Transverse colon (tissue), 4 donors: ENCODE measurements at regions not wholly inside any gene's neighbourhood (a gene's known extent, or its start where the extent isn't known, plus 50 kb on each side); places are given as distances from the start of the nearest gene placed in this dataset.
A peak's percentile ranks its signal among the peaks of the same experiment; 100 is the strongest.

Experiments used
- DNase-seq: peaks from one replicate; pipeline ENCODE4 v3.0.0-alpha.2; 2019
- H3K27ac ChIP-seq, 4 donors: fragments of 200-600 bp; sonication (generic); 2 replicates each; pipeline ENCODE4 v1.5.1; 2016 to 2018; ENCODE audit warnings: inconsistent platforms in 4 of 4
- H3K27me3 ChIP-seq: fragments of 200-600 bp; sonication (generic); 2 replicates; pipeline ENCODE4 v1.5.1; 2017; ENCODE audit warnings: inconsistent platforms
- H3K36me3 ChIP-seq, 4 donors: fragments of 200-600 bp; sonication (generic); 2 replicates each; pipeline ENCODE4 v1.5.1; 2017 to 2019; ENCODE audit warnings: inconsistent platforms in 4 of 4
- H3K4me1 ChIP-seq, 4 donors: fragments of 200-600 bp; sonication (generic); 2 replicates each; pipeline ENCODE4 v1.5.1; 2017 to 2020; ENCODE audit warnings: inconsistent platforms in 4 of 4
- H3K4me3 ChIP-seq, 4 donors: fragments of 200-600 bp; sonication (generic); 1 replicate in 1 of 4; 2 replicates in 3 of 4; pipeline versions ENCODE4 v1.5.1 to v1.6.1; 2017 to 2019; ENCODE audit warnings: inconsistent platforms in 4 of 4
- H3K9me3 ChIP-seq, 2 donors: fragments of 200-600 bp; sonication (generic); 2 replicates each; pipeline ENCODE4 v1.5.1; 2017 to 2019; ENCODE audit warnings: inconsistent platforms in 2 of 2
- EP300 ChIP-seq: sonication (generic); formaldehyde crosslinking; IDR thresholded peaks from one replicate; pipeline ENCODE4 v1.6.1; 2017; ENCODE audit warnings: antibody characterized with exemption, low read depth
- POLR2A ChIP-seq: fragments of 450-650 bp; IDR thresholded peaks from one replicate; pipeline ENCODE4 v1.6.1; 2016; ENCODE audit warnings: antibody characterized with exemption, mild to moderate bottlenecking, moderate library complexity
- POLR2AphosphoS5 ChIP-seq, 3 donors: sonication (generic); formaldehyde crosslinking; IDR thresholded peaks; one replicate each; pipeline ENCODE4 v1.6.1; 2016; ENCODE audit warnings: antibody characterized with exemption in 3 of 3
- WGBS, 2 donors: methylation state at CpG; one replicate each; pipeline ENCODE4 v1.1.5; 2018; ENCODE audit warnings: low coverage in 1 of 2; 5-methylcytosine and 5-hydroxymethylcytosine counted together
- in situ Hi-C, 4 donors: fragments of 200-750 bp; cut with MboI; loops; one replicate each; pipeline versions ENCODE4 v1.15.0 to v1.15.1; 2017; ENCODE audit warnings: low sequenced_read_pairs in 3 of 4, low pct_ligation_motif_present in 1 of 4, low pct_unique_long_range_greater_than_20kb in 1 of 4
- intact Hi-C: fragments of 100-400 bp; cut with DNase I; formaldehyde crosslinking; loops from one replicate; pipeline ENCODE4 v1.15.1; 2023; ENCODE audit warnings: low total_unique reads
- TF ChIP-seq, protein P1 (sequence below), 5 experiments: fragments of 200-600 bp in 3 of 5; fragments of 450-650 bp in 2 of 5; sonication (generic) in 3 of 5; IDR thresholded peaks; 1 replicate in 2 of 5; 2 replicates in 3 of 5; pipeline ENCODE4 v1.5.1; 2016 to 2017; ENCODE audit warnings: antibody characterized with exemption in 5 of 5, inconsistent platforms in 3 of 5, mild to moderate bottlenecking in 2 of 5, moderate library complexity in 1 of 5

DNA sequence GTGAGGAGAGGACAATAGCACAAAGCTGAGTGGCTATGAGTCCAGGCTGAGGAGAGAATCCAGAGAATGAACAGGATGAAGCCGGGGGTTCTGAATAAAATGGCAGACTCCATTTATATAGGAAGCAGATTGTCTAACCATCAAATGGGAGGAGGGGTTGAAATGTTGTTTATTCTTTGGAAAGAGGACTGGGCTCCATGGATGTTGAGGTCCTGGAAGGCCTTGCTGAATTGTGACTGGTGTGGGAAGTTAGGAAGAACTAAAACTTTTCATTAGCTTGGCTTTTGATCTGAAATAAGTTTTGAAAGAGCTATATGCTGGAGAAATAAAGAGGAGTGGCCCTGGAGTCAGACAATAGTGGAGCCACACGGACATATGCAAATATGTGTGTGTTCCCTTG, 647.8 kb downstream of the RNF144B start:
- 61 to 83% methylated on average over 1 to 2 of the region's 2 CpGs for WGBS, 2 donors
- TF ChIP-seq EP300, result no peak
- TF ChIP-seq, protein P1, sequence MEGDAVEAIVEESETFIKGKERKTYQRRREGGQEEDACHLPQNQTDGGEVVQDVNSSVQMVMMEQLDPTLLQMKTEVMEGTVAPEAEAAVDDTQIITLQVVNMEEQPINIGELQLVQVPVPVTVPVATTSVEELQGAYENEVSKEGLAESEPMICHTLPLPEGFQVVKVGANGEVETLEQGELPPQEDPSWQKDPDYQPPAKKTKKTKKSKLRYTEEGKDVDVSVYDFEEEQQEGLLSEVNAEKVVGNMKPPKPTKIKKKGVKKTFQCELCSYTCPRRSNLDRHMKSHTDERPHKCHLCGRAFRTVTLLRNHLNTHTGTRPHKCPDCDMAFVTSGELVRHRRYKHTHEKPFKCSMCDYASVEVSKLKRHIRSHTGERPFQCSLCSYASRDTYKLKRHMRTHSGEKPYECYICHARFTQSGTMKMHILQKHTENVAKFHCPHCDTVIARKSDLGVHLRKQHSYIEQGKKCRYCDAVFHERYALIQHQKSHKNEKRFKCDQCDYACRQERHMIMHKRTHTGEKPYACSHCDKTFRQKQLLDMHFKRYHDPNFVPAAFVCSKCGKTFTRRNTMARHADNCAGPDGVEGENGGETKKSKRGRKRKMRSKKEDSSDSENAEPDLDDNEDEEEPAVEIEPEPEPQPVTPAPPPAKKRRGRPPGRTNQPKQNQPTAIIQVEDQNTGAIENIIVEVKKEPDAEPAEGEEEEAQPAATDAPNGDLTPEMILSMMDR (IDR thresholded peaks at IDR 0.05), result no peak
- TF ChIP-seq POLR2A, result no peak
- TF ChIP-seq POLR2AphosphoS5 (IDR thresholded peaks at IDR 0.05), result no peak
- Histone ChIP-seq H3K27me3 (no peaks in the 10 kb centered on the region), H3K4me3 (no peak overlapping the region), H3K4me1 (peaks cover 0 to 17% (median 0%) of the 10 kb centered on the region in 4 donors), H3K36me3 (no peaks in the 10 kb centered on the region), H3K27ac (peak overlapping the region in 2 of 4 donors; percentile 32 to 40), H3K9me3 (no peaks in the 10 kb centered on the region)
- in situ Hi-C loops (no loop called here), intact Hi-C loops (no loop called here)
- no peak for DNase-seq

DNA sequence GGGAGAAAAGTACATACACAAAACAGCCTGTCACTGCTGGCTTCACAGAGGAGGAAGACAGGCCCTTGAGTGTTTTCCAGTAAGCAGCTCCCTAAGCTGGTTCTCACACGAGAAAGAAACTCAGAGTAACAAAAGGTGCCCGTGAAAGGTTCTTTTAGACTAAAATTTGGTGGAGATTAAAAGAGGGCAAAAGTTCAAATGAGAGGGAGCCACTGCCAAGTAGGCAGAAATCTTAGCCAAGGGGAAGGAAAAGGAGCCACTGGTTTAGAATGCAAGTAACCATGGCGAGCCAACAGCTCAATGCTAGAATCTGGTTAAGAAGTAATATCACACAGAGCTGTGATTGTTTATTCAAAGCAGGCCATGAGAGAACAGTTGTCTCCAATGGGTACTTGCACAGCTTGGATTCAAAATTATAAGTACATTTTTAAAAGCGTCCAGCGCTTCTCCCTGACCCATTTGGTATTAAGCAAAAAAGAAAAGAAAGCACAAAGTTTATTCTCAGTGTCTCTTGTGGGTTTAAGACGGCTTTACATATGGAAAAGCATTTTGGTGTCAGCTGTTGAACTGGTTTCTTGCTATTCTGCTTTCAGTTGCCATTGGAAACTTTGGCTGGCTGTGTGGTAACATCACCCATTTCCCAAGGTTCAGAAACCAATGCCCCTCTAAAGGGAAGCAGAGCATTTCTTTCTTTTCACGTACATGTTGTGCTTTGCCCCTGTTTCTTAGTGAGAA, 648.5 kb downstream of the RNF144B start:
- Histone ChIP-seq H3K27me3 (no peaks in the 10 kb centered on the region), H3K4me1 (peaks cover 0 to 17% (median 0%) of the 10 kb centered on the region in 4 donors), H3K9me3 (no peaks in the 10 kb centered on the region), H3K4me3 (no peak overlapping the region), H3K27ac (peak overlapping the region in 2 of 4 donors; percentile 30 to 40), H3K36me3 (no peaks in the 10 kb centered on the region)
- no peak for DNase-seq
- intact Hi-C loops (no loop called here), in situ Hi-C loops (no loop called here)
- WGBS, 2 donors, result 54 to 63% methylated on average over 7 of the region's 7 CpGs
- TF ChIP-seq POLR2AphosphoS5 (IDR thresholded peaks at IDR 0.05) (no peak), POLR2A (no peak), EP300 (no peak)
- TF ChIP-seq, protein P1 (IDR thresholded peaks at IDR 0.05), result no peak

DNA sequence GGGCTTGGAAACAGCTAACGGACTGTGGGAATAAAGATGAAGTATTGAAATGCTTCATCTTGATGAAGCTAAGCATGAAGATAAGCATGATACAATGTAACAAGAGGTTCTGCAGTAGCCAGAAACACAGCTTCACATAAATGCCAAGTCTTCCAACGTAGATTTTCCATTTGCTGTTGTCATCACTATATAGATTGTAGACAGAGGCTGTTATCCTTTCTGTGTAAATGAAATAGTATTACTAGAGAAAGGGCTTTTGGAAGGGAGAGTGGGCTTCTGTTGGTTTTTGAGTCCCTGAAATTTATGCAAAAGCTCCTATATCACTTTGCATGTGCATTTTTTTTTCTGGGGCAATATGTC, 649.0 kb downstream of the RNF144B start:
- in situ Hi-C loops (no loop called here), intact Hi-C loops (no loop called here)
- DNase-seq, result no peak
- Histone ChIP-seq H3K27me3 (no peaks in the 10 kb centered on the region), H3K36me3 (no peaks in the 10 kb centered on the region), H3K4me1 (peaks cover 0 to 17% (median 0%) of the 10 kb centered on the region in 4 donors), H3K4me3 (no peak overlapping the region), H3K9me3 (no peaks in the 10 kb centered on the region), H3K27ac (peak overlapping the region in 1 of 4 donors; percentile 40)
- TF ChIP-seq EP300, result no peak
- TF ChIP-seq, protein P1 (IDR thresholded peaks at IDR 0.05), result no peak
- no peak for TF ChIP-seq POLR2A
- TF ChIP-seq POLR2AphosphoS5 (IDR thresholded peaks at IDR 0.05), result no peak
- 66 to 77% methylated on average over 2 of the region's 2 CpGs for WGBS, 2 donors

DNA sequence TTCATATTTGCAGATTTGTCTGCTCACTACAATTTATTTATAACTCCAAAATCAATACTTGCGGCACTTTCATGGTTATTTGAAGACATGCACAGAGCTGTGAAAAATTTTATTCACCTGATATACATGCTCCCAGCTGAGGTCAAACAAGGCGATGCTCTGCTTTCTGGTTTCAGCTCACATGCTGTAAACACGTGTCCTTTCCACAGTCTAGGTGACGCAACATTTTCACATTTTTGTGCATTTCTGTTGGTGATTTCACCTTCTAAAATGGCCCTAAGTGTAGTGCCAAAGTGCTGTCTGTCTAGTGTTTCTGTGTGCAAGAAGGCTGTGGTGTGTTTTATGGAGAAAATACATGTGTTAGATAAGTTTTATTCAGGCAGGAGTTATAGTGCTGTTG, 650.5 kb downstream of the RNF144B start:
- no peak for DNase-seq
- TF ChIP-seq POLR2AphosphoS5 (IDR thresholded peaks at IDR 0.05), result no peak
- TF ChIP-seq POLR2A, result no peak
- no peak for TF ChIP-seq EP300
- TF ChIP-seq, protein P1 (IDR thresholded peaks at IDR 0.05), result no peak
- H3K36me3 ChIP-seq, result no peaks in the 10 kb centered on the region
- WGBS, 2 donors, result 89 to 100% methylated on average over 2 to 4 of the region's 4 CpGs
- intact Hi-C loops, result no loop called here
- H3K9me3 ChIP-seq, result no peaks in the 10 kb centered on the region
- H3K4me3 ChIP-seq, result no peak overlapping the region
- H3K27me3 ChIP-seq, result no peaks in the 10 kb centered on the region
- in situ Hi-C loops, result no loop called here
- peaks cover 0 to 14% (median 0%) of the 10 kb centered on the region in 4 donors for H3K4me1 ChIP-seq
- no peak overlapping the region for H3K27ac ChIP-seq
